GM21515 (cell line): ENCODE measurements at regions not wholly inside any gene's neighbourhood (a gene's known extent, or its start where the extent isn't known, plus 50 kb on each side); places are given as distances from the start of the nearest gene placed in this dataset.
"Not testable (repeated sequence)": the region's sequence is repeated elsewhere in the genome, so short reads cannot be mapped to it uniquely, and the experiment has no call there.

ENCODE experiments used
- ATAC-seq: cut with Tn5 transposase; IDR thresholded peaks from one replicate; pipeline ENCODE4 v1.9.1; 2021; ENCODE audit not compliant: unreplicated experiment

DNA sequence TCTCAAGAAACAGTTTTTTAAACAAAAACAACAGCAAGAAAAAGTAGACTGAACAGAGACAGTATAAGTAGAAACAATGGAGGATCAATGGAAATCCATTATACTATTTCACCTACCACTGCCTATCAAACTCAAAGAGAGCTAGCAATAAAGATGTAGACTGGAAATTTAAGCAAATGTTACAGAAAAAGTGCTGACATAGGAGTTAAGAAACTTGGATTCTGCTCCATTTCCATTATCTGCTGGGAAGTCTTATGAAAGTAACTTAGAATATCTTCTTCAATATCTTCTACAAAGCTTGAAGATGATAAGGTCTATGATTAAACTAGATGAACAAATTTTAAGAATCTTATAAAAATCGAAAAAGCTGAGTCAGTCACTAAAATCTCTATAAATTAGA is 1469.8 kb upstream of the C9orf72 start:
- ATAC-seq, result no peak

DNA sequence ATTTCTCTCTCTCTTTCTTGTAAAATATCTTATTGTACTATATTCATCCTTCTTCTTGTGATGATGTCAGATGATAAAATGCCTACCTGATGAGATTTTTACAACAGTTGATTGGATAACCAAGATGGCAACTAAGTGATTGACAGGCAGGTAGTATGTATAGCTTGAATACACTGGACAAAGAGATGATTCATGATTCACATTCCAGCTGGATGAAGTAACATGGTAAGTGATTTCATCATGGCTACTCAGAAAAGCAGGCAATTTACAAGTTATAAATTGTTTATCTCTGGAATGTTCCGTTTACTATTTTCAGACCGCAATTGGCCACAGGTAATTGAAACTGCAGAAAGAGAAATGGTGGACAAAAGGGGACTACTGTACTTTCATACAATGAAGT is 1471.7 kb upstream of the C9orf72 start:
- no peak for ATAC-seq

DNA sequence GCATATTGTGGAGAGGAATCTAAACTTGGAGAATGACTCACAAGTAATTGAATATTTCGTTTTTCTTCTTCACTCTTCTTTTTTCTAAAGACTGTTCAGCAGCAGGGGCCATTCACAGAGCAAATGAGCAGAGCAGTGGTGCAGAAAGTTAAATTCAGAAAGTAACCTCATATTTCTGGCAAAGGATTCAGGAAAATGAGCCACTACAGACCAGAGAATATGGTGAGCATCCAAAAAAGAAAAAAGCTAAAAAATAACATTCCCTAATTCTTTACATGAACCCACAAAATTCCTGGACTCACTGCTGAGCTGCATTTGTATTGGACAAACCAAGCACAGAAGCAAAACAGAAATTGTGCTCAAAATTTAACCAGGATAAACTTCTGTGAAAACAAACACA is 1486.8 kb upstream of the C9orf72 start:
- ATAC-seq, result no peak

DNA sequence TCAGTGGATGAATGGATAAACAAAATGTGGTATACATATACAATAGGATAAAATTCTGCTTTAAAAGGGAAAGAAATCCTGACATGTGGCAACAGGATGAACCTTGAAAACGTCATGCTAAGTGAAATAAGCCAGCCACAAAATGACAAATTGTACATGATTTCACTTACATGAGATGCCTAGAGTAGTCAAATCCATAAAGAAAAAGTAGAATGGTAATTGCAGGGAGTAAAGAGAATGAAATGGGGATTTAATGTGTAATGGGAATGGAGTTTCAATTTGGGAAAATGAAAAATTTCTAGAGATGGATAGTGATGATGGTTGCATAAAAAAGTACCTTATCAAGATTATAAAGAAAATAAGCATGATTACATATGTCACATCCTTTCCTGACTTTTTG is 1489.2 kb upstream of the C9orf72 start:
- ATAC-seq, result no peak

DNA sequence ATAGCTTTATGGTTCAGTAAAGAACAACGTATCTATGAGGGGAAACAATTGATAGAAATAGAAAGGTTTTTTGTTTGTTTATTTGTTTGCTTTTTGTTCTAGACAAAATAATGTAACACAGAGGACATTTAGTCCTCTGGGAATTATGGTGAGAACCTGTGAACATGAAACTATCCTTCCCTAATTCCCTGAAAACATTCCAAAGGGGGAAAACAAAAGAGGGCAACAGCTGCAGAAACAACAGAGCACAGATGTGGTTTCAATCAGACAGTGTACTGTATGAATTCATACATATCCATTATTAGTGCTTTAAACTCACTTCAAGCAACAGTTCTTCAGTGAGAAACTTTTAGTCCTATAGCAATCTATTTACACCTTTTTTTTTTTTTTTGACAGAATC is 1489.8 kb upstream of the C9orf72 start:
- no peak for ATAC-seq

DNA sequence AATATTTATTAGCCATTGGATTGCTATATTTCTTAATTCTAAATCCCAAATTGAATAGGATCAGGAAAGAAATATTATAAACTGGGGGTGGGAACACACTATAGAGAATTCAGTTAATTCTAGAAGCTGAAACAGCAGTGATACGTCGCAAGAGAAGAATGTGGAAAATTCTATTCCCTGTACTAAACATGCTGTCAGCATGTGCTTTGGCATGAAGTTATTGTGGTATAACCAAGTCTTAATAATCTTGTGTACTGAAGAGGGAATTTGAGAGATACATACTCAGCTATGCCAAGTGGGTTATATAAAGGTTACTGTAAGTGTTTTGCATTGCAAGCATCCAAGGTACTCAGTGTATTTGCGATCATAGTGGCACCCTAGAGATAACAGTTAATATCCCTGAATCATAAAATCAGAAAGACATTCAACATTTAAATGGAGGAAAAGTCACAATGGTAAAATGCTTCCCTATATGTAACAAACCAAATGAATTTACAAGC is 1492.9 kb upstream of the C9orf72 start:
- ATAC-seq, result no peak

DNA sequence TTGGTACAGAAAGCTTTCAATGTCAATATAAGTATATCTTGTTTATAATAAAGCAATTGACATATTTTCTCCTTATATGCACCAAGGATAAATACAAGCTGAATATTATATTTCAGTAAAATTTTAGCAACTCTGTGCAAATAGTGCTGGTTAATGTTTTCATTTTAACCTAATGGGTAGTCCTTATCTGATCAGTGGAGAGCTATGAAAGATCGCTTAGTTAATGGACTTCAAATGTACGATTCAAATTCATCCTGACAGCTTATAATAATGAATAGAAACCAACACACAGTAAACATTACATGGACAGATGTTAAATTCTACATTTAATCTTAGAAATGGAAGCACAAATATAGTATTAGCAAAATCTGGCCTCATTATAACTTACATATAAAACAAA is 1495.2 kb upstream of the C9orf72 start:
- ATAC-seq, result no peak

DNA sequence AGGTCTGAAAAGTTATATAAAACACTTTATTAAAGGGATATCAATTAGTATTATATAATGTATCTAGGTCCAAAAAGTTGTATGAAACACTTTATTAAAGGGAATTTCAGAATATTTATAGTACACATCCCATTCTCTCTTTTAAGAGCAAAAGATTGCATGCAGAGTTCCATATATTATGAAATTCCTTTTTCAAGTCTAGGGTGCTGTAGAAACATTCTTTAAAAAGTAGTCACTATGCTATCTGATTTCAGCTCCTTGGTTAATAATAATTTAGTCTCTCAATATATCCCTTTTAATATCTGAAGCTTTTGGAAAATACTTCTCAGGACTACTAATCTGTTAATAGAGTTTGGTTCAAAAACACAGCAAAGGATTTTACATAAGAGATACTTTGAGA is 1496.1 kb upstream of the C9orf72 start:
- ATAC-seq, result no peak

DNA sequence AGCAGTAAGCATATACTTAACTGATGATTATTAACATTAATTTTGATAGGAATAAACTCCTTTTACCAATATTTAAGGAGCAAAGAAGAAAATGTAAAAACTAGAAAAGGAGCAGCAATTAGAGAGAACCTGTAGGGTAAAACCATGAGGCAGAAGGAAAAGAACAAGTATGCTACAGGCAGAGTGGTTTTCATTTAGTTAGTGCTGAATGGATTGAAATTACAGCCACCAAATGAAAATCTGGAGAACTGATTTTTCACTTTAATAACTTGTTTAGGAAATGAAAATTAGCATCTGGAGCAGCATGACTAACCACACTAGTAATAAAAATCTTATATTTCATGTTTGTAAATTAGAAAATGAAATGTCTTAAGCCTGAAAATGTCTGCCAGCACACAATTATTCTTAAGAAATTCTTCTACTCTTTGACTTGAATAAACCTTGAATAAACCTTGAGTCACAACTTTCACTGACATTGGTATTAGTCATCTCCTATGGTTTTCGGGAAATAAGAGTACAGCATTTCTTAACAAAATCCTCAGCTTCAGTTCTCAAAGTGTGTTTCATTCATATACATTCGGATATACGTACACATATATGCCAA is 1504.9 kb upstream of the C9orf72 start:
- no peak for ATAC-seq

DNA sequence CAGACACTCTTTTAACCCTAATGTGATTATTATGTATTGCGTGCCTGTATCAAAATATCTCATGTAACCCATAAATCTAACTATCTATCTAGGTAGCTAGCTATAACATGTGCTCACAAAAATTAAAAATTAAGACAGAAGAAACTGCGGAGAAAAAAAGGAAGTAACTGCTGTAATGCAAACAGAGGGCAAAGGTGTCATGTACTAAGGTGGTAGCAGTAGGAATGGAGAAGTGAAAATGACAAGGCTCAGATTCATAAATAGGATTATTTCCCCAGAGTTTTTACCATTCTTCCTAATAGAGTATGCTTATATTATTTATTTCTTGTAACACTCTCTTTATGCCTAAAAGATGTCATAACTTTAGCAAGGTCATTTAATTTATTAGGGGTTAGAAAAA is 1527.5 kb upstream of the C9orf72 start:
- no peak for ATAC-seq

DNA sequence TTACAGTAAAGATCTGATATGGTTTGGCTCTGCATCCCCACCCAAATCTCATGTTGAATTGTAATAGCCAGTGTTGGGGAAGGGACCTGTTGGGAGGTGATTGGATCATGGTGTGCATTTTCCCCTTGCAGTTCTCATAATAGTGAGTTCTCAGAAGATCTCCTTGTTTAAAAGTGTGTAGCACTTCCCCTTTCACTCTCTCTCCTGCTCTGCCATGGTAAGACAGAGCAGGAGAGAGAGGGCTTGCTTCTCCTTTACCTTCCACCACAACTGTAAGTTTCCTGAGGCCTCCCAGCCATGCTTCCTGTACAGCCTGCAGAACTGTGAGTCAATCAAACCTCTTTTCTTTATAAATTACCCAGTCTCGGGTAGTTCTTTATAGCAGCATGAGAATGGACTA is 1530.9 kb upstream of the C9orf72 start:
- ATAC-seq, result not testable (repeated sequence)

DNA sequence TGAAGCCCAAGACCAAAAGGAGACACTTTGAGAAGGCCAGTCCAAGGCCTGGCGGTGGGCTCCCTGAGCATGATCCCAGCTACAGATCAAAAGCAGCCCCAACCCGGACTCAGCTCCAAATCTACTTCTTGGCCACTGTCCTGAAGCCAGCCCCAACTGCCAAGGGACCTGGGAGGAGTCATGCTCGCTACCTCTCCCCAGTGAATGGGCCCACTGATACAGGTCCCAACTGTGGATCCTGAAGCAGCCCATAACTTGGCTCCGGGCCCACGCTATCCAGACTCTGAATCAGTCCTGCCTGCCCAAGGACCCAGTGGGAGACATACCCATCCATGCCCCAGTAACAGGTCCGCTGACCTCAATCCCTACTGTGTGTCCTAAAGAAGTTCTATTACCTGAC is 1545.3 kb upstream of the C9orf72 start:
- ATAC-seq, result no peak

DNA sequence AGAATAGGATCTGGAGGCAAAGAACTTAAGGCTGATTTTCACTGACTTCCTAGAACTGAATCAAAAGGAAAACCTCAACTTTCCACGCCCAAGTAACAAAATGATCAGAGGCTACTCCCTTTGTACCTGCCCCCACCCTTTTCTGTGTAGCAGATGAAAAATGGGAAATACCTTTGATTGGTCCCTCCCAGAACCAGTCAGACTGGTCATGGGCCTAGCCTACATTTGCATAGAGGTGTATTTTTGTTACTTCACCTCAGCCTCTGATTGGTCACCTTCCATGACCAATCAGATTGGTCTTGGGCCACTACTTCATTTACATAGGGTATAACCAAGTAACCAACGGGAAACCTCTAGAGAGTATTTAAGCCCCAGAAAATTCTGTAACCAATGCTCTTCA is 1553.5 kb upstream of the C9orf72 start:
- ATAC-seq, result no peak

DNA sequence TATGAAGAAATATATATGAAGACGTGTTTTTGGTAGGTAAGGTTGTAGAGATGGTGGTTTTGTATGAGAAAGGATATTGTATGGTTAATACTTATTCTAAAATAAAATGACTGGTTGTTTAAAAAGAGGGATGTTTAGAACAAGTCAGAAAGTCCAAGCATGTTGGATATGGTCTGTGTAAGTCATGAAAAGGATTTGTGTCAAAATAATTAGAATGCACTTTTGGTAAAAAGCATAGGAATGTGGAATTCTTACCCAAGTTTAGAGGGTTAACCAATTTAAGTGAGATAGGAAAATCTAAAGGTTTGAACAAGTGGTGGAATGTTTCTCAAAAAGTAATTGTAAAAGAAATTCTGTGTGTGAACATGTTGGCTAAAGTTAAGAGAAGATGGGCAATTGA is 1556.5 kb upstream of the C9orf72 start:
- no peak for ATAC-seq

DNA sequence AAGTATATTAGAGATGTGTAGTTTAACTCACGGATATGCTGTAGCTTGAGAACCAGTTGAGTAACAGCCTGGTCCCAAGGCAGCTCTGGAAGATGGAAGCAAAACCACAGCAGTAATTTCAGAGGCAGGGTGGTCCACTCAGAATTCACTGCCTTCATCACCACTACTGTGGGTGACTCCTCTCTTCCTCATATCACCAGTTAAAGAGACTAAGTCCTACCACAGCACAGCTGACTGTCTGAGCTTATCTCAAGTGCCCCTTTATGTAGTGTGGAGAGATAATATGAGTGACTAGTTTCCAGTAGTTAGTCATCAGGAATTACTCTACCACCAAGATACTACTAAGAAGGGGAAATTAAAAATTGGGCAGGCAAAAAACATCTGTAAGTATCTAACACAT is 1571.2 kb upstream of the C9orf72 start:
- no peak for ATAC-seq

DNA sequence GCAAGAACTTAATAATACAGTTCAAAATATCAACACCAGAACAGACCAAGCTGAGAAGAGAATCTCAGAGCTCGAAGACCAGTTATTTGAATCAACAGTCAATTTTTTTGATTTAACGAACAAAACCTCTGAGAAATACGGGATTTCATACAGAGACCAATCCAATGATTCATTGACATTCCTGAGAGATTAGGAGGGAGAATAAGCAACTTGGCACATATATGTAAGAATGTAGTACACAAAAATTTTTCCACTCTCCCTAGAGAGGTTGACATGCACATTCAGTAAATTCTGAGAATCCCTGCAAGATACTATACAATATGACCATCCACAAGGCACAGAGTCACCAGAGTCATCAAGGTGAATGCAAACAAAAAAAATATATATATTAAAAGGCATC is 1577.3 kb upstream of the C9orf72 start:
- no peak for ATAC-seq

DNA sequence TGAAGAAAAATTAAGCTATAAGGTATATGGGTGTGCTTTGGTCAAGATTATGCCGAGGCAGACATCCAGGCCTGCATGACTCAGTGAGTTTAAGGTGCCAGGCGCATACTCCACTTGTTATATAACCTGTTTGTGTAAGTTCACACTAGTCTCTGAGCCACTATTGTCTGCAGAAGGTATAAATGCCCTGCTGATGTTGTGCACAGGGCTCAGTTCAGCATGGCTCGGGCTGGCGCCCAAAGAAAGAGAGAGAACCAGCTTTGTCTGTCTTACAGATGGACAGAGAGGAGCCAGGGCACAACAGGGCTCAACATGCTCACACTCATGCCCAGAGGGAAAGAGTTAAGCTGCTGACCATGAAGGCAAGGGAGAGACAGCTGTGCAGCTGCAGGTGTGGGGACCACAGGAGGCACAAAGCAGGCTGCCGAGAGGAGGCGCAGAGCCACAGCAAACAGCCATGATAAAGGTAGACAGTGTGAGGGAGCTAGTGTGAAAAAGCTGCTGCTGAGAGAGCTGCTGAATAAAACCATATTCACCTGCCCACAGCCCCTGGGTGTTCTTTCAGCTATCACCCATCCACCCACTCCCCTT is 1587.6 kb upstream of the C9orf72 start:
- no peak for ATAC-seq

DNA sequence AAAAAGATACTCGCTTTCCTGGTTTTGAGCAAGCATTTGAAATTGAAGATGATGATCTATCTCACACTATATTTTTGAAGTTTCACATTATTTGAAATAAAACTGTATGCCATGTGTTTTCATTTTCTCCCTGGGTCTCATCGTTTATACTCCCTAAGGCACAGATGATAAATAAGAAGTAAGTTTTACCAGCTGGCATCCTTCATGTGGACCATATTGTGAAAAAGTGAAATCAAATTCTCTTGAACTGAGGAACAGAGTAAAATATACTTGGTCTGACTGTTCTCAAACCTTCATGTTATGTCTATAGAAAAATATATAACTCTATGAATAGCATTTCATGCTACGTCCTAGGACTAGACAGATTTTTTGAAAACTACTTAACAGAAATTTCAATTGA is 1600.9 kb upstream of the C9orf72 start:
- no peak for ATAC-seq

DNA sequence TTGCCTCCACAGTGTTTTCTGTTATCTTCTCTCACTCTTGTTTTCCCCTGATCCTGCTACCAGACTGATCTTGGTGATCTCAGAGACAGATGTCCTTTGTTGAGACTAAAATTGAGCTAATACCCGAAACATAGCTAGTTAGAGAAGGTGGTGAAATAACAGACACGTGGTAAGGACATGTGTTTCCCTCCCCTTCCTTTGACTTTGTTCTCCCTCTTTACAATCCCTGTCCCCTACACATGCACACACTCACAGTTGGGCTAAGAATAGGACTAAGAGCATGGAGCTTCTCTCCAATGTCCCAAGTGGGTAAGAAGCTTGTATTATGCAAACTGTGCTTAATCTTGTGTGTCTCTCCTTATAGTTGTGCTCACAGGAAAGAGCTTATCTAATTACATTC is 1603.0 kb upstream of the C9orf72 start:
- no peak for ATAC-seq

DNA sequence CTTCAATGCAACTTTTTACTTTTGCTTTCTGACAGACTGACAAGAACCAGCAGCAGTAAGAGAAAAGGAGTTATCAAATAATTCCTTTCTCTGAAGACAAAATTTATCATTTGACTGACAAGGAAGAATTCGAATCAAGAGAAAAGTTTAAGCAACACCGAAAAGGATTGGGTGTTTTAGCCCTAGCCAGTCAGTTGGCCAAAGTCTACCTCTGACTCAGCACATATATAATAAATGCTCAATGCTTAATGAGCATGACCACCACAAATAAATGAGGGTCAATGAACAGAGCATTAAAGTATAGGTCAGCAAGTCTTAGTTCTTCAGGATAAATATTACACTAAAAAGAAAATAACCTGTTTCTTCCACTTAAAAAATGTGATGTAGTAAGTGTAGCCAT is 1603.5 kb upstream of the C9orf72 start:
- ATAC-seq, result no peak

DNA sequence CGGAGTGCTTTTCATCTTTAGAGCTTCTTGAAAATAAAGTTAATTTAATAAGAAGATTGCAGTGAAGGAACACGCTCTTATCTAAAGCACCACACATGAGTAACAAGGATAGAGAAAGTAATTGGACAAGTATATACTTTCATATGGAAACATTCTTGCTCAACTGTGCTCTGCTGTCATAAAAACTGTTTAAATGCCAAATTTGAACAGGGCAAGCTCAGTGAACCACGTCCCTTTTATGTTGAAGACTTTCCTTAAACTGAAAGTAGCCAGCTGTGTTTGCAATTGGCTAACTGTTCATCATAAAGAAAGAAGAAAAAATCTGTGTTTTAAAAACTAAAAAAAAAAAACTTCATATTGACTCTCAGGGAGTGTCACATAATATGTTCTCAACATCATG is 1610.7 kb upstream of the C9orf72 start:
- ATAC-seq, result no peak

DNA sequence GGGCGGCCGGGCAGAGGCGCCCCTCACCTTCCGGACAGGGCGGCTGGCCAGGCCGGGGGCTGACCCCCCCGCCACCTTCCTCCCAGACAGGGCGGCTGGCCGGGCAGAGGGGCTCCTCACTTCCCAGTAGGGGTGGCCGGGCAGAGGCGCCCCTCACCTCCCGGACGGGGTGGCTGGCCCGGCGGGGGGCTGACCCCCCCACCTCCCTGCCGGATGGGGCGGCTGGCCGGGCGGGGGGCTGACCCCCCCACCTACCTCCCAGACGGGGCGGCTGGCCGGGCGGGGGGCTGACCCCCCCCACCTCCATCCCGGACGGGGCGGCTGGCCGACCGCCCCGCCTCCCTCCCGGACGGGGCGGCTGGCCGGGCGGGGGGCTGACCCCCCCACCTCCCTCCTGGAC is 1615.5 kb upstream of the C9orf72 start:
- not testable (repeated sequence) for ATAC-seq

DNA sequence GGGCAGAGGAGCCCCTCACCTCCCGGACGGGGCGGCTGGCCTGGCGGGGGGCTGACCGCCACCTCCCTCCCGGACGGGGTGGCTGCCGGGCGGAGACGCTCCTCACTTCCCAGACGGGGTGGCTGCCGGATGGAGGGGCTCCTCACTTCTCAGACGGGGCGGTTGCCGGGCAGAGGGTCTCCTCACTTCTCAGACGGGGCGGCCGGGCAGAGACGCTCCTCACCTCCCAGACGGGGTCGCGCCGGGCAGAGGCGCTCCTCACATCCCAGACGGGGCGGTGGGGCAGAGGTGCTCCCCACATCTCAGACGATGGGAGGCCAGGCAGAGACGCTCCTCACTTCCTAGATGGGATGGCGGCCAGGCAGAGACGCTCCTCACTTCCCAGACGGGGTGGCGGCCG is 1615.9 kb upstream of the C9orf72 start:
- ATAC-seq, result not testable (repeated sequence)
